ENCODE measurements at regions not wholly inside any gene's neighbourhood (a gene's known extent, or its start where the extent isn't known, plus 50 kb on each side); places are given as distances from the start of the nearest gene placed in this dataset.

GRCh38 chr2:226625946-226626345 lies 173.7 kb downstream of the IRS1 start:
- no peak for TF ChIP-seq POLR2A (IDR thresholded peaks at IDR 0.05; ENCODE audit: low read depth, low read length)
- TF ChIP-seq TAF1 (IDR thresholded peaks at IDR 0.05; ENCODE audit: borderline replicate concordance, low read depth, low read length), result no peak

Measured in GM12892 (cell line).